AG20443 (cell line): ENCODE measurements at regions not wholly inside any gene's neighbourhood (a gene's known extent, or its start where the extent isn't known, plus 50 kb on each side); places are given as distances from the start of the nearest gene placed in this dataset.
"Not testable (repeated sequence)": the region's sequence is repeated elsewhere in the genome, so short reads cannot be mapped to it uniquely, and the experiment has no call there.

Experiments used
- DNase-seq: peaks from one replicate; pipeline ENCODE4 v3.0.0; 2012; ENCODE audit warnings: low spot score, mixed read lengths

- DNase-seq = no peak
These were observed 105.4 kb upstream of the BET1 start for GRCh38 chr7:94109556-94109955.

GRCh38 chr7:94111009-94111408 is 106.9 kb upstream of the BET1 start:
- DNase-seq = no peak

DNA sequence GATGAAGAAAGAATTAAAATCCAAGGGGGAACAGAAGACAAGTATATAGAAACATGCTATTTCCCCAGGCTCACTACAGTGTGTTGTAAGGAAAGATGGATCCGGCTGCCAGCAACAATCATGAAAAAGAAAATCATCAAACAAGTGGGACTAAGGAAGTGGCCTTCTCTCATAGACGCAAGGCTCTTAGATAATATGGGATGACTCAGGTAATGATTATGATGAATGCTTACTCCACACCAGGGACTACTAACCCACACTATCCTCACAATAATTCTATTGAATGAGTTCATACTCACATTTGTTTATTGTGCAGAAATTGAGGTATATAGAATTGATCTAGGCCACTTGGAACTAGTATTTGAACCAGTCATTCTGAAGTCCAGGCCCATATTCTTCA is 111.2 kb upstream of the BET1 start:
- no peak for DNase-seq

- no peak for DNase-seq
These were observed 119.0 kb upstream of the BET1 start for GRCh38 chr7:94123136-94123535.

DNA sequence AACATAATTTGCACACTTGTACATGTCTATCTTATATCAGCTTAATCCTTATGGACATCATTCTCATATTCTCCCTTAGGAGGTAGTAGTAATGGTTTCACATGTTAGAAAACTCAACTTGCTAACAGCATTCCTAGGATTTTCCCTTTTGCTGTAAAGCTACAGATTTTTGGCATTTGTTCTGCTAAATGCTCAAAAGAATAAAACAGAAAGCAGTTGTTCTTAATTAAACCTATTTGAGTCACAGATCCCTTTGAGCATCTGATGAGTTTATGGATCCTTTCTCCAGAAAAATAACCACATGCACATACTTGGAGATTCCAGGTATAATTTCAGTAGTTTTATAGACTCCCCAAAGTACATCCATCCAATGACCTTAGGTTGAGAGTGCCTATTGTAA is 122.9 kb upstream of the BET1 start:
- DNase-seq = peak; percentile 26

DNA sequence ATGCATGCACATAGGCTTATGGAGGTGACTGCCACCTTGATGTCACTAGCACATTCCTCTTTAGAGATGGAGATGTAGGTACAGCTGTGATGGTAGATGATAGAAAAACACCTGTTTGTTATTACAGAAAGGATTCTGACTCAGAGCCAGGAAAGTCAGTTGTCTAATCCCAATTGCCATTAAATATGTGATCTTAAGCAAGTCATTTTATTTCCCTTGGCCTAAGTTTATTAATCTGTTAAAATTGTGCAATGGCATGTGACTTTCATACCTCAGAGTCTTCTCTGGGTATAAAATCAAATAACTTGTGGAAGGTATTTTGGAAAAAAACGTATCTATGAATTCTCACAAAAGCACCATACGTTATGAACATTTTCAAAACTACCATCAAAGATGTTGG is 123.9 kb upstream of the BET1 start:
- no peak for DNase-seq

GRCh38 chr7:94129443-94130140 is 125.4 kb upstream of the BET1 start:
- peak; percentile 29 for DNase-seq

GRCh38 chr7:94130716-94131115 is 126.6 kb upstream of the BET1 start:
- DNase-seq = no peak

DNA sequence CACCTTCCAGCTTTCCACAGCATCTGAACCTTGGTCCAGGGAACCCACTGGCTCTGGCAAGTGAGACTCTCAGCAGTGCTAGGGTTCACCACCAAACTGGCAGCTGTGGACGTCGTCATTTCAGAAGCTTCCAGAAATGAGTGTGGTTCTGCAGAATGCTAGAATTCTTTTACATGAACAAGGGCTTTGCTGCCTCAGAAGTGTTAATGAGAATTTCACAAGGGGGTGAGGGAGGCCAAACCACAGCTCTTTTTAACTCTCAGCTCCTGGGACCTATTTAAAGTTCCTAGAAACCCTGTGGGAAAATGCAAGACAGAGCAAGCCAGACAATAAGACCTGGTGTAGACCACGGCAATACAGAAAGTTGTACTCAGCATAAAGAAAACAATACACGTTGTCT is 129.3 kb upstream of the BET1 start:
- DNase-seq = peak; percentile 12

DNA sequence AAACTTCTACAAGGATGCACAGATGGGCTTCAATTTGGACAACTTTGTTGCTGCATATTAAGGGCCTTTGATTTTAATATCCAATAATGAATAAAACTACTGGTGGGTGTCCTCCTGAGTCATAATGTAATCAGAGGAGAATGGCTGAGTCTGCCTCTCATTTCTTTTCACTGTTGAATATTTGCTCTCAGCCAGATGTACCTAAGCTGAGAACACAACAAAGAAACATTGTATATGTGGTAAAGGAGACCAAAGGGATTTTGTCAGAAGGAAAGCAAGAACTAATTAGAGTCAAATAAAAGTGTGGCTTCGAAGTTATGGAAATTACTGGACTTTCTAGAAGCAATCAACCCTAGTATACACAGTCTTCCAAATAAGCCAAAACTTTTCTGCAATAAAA is 131.0 kb upstream of the BET1 start:
- no peak for DNase-seq

GRCh38 chr7:94142281-94142680 is 138.1 kb upstream of the BET1 start:
- no peak for DNase-seq

GRCh38 chr7:94145602-94146001 is 141.4 kb upstream of the BET1 start:
- DNase-seq = peak; percentile 37

DNA sequence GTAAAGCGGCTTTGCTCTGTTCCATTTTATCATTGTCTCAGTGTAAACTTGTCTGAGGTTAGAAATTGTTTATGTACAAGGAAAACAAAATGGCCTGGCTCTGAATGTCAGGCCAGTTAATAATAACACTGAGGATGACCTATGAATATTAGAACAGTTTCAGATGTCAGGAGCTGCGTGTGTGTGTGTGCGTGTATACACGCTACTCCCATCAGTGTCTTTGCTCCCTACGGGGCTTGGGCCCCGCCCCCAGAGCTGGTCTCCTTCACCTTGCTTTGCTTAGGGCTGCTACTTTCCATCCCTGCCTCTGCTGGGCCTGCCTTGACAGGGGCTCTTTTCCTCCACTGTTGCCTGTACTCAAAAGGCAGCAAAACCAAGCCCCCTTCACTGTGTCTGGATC is 142.3 kb upstream of the BET1 start:
- no peak for DNase-seq

DNA sequence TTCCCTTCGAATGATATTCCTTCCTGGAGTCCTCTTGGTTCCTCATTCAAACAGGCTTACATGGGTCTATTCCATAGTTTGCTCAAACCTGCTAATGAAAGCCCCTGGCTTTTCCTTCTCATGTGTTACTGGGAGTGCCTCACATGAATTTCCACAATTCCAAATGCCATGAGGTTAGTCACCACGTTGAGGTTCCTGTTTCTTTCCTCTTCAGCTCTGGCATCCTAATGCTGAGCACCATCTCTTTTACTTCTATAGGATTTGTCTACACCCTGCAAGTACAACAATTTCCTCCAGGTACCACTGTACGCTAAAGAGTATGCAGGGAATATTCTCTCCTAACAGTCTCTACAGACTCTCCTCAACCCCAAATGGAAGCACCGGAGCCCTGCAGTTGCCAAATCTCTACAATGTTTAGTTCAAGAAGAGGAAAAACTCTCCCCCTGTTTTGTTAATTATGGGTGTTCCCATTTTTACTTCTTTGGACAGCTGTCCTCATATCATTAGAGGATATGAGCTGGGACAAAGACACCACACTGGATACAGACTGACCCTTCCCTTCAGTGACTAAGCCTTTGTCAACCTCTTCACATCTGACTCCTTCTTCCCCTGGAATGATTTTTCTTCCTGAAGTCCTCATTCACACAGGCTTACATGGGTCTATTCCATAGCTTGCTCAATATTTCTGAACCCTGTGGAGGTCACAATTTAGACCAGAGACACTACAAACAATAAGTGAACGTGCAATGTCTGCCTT is 145.8 kb upstream of the BET1 start:
- no peak for DNase-seq

DNA sequence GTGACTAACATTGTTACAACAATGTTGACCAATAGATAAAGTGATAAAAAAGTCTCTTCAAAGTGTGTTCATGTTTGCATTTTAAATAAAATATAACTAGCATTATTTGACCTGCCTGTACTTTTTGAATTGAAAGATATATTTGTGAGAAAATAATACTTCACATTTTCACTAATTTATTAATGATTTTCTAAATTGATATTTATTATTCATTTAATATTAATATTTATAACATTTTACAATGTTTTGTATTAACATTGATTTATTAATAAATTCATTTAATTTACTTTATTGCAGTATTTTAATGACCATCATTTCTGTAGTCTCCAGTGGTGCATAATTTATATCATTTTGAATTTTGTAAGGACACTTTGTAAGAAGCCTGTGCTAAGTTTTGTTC is 150.0 kb upstream of the BET1 start:
- no peak for DNase-seq

DNA sequence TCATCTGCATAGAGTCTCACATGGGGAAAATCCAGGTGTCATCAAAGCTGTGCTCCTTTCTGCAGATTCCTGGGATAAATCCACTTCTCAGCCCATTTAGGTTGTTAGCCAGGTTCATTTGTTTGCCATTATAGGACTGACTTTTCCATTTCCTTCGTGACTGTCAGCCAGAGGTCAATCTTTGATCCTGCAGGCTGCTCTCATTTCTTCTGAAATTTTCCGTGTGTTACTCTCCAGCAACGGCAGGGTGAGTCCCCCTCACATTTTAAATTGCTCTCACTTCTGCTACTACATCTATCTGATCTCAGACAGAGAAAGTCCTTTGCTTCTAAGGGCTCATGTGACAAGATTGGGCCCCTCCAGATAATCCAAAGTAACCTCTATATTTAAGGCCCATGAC is 150.7 kb upstream of the BET1 start:
- DNase-seq = no peak

DNA sequence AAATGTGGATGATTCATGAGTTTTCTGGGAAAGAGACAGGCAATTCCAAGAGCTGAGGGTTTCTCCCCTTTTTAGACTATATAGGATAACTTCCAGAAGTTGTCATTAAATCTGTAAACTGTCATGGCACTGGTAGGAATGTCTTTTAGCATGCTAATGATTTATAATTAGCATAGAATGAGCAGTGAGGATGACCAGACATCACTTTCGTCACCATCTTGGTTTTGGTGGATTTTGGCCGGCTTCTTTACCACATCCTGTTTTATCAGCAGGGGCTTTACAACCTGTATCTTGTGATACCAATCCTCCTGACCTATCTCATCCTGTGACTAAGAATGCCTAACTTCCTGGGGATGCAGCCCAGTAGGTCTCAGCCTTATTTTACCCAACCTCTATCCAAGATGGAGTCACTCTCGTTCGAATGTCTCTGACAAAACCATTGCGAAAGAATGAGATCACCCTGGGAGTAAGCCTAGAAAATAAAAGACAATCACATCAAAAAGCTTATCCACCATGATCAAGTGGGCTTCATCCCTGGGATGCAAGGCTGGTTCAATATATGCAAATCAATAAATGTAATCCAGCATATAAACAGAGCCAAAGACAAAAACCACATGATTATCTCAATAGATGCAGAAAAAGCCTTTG is 153.6 kb upstream of the BET1 start:
- not testable (repeated sequence) for DNase-seq

DNA sequence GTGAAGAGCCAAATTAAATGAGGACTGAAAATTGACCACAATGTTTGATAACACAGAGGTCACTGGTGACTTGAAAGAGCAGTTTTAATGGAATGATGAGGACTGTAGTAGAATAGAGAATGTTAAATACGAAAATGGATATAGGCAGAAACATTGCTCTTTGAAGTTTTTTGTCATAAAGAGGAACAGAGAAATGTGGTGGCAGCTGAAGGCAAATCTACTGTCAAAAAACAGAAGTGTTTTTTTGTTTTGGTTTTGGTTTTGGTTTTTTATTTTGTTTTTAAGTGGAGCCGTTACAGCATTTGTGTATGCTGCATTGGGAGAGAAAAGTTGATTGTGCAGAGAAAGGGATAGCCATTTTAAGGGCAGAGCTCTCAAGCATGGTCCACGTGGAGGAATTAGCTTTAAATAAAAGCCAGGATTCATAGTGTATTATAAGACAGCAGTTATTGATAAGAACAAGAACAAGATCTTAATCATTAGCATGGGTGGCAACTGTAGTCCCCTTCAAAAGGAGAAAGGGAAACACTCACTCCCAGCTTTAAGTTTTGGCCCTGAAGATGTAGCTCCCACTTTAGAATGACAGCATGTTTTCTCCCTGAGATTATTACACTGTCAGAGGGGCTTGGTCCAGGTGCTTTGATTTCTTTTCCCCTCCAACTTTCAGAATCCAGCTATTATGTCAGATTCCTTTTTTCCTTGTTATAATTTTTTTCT is 156.7 kb upstream of the BET1 start:
- no peak for DNase-seq

- DNase-seq = no peak
These were observed 157.3 kb upstream of the BET1 start for GRCh38 chr7:94161476-94161875.

- no peak for DNase-seq
These were observed 165.5 kb upstream of the BET1 start for GRCh38 chr7:94169682-94170081.

DNA sequence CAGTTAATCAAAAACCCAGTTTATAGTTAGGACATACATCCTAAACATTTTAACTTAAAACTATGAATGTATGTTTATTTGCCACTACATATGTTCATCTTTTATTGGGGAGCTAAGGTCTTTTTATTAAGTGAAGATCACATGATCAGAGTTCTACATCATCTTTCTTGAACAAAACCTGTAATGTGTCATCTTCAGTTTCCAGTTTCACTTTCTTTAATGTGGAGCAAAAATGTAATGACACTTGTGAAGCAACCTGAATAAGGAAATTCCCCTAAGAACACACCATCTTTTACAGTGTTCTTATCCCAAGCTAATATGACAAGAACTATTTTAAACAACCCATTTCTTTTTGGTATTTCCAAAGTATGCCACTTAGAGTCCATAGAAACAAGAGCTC is 166.7 kb upstream of the BET1 start:
- DNase-seq = no peak

DNA sequence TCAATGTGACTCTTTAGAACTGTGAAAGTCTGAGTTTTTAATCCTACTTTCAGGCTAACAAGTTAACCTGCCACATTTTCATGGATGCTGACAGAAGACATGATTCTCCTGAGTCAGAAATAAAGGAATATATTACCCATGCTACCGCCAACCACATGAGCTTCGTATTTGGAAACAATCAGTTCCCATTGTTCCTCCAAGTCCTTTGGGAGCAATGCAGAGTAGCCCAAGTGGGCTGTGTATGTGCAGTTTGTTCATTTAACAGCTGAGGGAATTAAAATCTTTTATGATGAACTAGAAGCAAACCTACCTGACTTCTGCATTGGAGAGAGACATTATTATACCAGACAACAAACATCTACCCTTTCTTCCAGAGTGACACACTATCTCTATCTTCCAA is 169.3 kb upstream of the BET1 start:
- no peak for DNase-seq

DNA sequence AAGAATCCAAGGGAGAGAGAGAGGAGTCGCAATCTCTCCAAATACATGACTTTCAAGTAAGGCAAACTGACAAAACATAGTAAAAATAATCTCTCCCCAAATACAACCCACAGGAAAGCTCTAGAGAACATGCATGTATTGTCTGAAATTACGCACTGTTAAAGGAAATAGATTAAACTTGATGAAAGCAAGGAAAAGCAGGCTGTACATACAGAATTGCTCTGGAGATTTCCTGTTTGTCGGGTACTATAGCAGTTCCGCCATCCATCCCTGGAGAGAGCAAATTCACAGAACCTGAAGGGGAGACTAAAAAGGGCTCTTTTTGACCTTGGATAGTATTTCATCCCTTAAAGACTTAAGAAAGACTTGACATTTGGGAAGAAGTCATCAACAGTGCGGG is 170.2 kb upstream of the BET1 start:
- DNase-seq = no peak
